ENCODE measurements at regions not wholly inside any gene's neighbourhood (a gene's known extent, or its start where the extent isn't known, plus 50 kb on each side); places are given as distances from the start of the nearest gene placed in this dataset.
"Not testable (repeated sequence)": the region's sequence is repeated elsewhere in the genome, so short reads cannot be mapped to it uniquely, and the experiment has no call there.

DNA sequence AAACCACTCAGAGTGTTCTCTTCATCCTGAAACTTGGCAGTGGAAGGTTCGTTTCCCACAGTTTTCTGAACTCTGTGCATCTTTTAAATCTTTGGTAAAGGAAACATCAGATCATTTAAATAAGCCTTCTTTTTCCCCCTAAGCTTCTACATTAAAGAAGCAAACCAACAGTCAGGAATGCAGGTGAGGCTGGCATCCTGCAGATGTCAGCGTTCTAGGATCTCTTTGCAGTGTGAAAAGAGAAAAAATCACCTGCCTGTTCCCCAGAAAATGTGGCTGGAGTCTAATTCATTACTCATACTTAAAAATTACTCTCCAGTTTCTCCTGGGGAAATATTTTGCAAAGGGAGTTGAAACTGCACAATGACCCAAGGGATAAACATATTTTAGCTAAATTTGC, 64.5 kb upstream of the ZCCHC2 start:
- TF ChIP-seq CTCF (IDR thresholded peaks at IDR 0.05; ENCODE audit: low read length, missing control alignments): no peak
- DNase-seq (ENCODE audit: low read depth): no peak
- H3K4me3 ChIP-seq (replicated peaks; ENCODE audit: low read depth, low read length): no peak overlapping the region

- TF ChIP-seq CTCF (IDR thresholded peaks at IDR 0.05; ENCODE audit: low read length, missing control alignments): no peak
- no peak for DNase-seq (ENCODE audit: low read depth)
- H3K4me3 ChIP-seq (replicated peaks; ENCODE audit: low read depth, low read length): no peak overlapping the region
Observed at GRCh38 chr18:62458868-62459716, 63.7 kb upstream of the ZCCHC2 start.

DNA sequence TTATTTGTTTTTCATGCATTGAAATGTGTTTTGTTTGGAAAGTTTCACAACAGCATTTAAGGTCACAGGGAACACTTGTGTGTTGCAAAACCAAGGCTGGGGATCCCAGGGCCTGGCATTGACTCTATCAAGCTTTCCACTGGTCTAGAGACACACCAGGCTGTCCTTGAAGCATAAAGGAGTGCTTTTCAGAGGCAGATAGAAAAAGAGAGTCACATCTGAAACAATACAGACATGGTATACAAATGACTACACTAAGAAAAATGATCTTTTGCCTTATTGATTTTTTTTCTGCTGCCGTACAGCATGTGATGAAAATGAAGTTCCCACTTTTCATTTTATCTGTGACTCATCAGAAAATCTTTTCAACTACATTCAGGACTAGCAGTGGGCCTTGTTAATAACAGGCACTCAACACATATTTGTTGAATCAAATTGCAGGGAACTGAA, 61.9 kb upstream of the ZCCHC2 start:
- H3K4me3 ChIP-seq (replicated peaks; ENCODE audit: low read depth, low read length): no peak overlapping the region
- TF ChIP-seq CTCF (IDR thresholded peaks at IDR 0.05; ENCODE audit: low read length, missing control alignments): no peak
- DNase-seq (ENCODE audit: low read depth): peak; percentile 68

DNA sequence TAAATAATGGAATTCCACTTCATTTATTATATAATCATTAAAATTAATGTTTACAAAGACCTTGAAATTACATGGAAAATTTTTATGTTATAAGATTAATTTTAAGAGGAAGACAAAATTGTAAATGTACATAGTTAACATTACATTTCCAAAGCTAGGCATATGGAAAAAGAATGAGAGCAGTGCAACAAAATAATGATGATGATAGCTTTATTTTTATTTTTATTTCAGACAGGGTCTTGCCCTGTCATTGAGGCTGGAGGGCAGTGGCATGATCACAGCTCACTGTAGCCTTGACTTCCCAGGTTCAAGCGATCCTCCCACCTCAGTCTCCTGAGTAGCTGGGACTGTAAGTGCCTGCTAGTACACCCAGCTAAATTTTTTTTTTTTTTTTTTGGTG, 61.2 kb upstream of the ZCCHC2 start:
- no peak overlapping the region for H3K4me3 ChIP-seq (replicated peaks; ENCODE audit: low read depth, low read length)
- no peak for TF ChIP-seq CTCF (IDR thresholded peaks at IDR 0.05; ENCODE audit: low read length, missing control alignments)
- no peak for DNase-seq (ENCODE audit: low read depth)

GRCh38 chr18:62464266-62464665, 58.6 kb upstream of the ZCCHC2 start:
- H3K4me3 ChIP-seq (replicated peaks; ENCODE audit: low read depth, low read length): no peak overlapping the region
- no peak for DNase-seq (ENCODE audit: low read depth)
- TF ChIP-seq CTCF (IDR thresholded peaks at IDR 0.05; ENCODE audit: low read length, missing control alignments): no peak

DNA sequence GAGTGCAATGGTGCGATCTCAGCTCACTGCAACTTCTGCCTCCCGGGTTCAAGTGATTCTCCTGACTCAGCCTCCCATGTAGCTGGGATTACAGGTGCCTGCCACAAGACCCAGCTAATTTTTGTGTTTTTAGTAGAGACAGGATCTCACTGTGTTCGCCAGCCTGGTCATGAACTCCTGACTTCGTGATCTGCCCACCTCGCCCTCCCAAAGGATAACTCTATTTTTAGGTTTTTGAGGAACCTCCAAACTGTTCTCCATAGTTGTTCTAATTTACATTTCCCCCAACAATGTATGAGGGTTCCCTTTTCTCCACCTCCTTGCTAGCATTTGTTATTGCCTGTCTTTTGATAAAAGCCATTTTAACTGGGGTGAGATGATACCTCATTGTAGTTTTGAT, 53.7 kb upstream of the ZCCHC2 start:
- DNase-seq (ENCODE audit: low read depth); H3K4me3 ChIP-seq (replicated peaks; ENCODE audit: low read depth, low read length): not testable (repeated sequence)

Measured in fibroblast of pulmonary artery (primary cell).